ENCODE measurements at regions not wholly inside any gene's neighbourhood (a gene's known extent, or its start where the extent isn't known, plus 50 kb on each side); places are given as distances from the start of the nearest gene placed in this dataset.

DNA sequence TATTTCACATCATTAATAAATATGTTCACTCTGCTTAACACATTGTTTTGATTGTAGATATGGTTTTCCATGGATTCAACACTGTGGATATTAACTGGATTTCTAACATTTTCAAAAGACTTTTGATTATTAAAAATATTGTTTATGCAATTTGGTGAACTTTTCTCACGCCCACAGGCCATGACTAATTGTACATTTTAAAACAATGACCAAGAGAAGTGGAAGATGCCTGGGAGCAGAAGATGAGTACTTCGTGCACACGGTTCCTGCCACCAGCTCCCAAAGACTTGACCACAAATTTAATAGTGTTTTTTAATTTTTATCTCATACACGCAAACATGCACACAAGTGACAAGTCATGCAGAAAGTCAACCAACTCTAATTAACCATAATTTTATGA, 451.0 kb upstream of the ADARB2 start:
- WGBS (ENCODE audit: extremely low coverage, insufficient read length, low lambda C conversion rate): no CpG with 5 or more reads among the region's 4 CpGs

More for the DNA sequence above, 451.0 kb upstream of the ADARB2 start:
- Histone ChIP-seq H3K23me2 (ENCODE audit: insufficient read length, low read depth, low read length, poor library complexity, severe bottlenecking) (no peaks in the 10 kb centered on the region), H4K5ac (ENCODE audit: insufficient read length, low read depth, low read length) (no peak overlapping the region), H3K14ac (ENCODE audit: insufficient read depth, low read length) (no peak overlapping the region), H4K91ac (ENCODE audit: insufficient read length, low read depth, low read length) (no peak overlapping the region), H2BK15ac (ENCODE audit: low read depth, low read length) (no peak overlapping the region), H3K4me2 (ENCODE audit: insufficient read depth, insufficient read length, low read length) (no peak overlapping the region), H2BK120ac (ENCODE audit: low read depth, low read length, poor library complexity, severe bottlenecking) (no peak overlapping the region), H2BK20ac (ENCODE audit: low read depth, low read length, poor library complexity, severe bottlenecking) (no peak overlapping the region), H3K23ac (ENCODE audit: insufficient read length, low read depth, low read length) (no peak overlapping the region), H2AK5ac (ENCODE audit: insufficient read length, low read length) (no peak overlapping the region), H3K9ac (ENCODE audit: extremely low read depth, insufficient read length, low read length) (no peak overlapping the region), H4K20me1 (ENCODE audit: control insufficient read depth, insufficient read depth, insufficient read length) (no peaks in the 10 kb centered on the region), H3K4ac (ENCODE audit: low read depth, low read length) (no peak overlapping the region), H3K18ac (ENCODE audit: insufficient read length, low read depth, low read length) (no peak overlapping the region), H2AFZ (ENCODE audit: low read length) (no peak overlapping the region), H3T11ph (ENCODE audit: low read length) (no peak overlapping the region), H3K27me3 (ENCODE audit: insufficient read depth, low read length) (no peaks in the 10 kb centered on the region), H3K79me2 (ENCODE audit: insufficient read depth, low read length) (no peaks in the 10 kb centered on the region), H3K79me1 (ENCODE audit: insufficient read depth, low read depth, low read length, poor library complexity, severe bottlenecking) (no peaks in the 10 kb centered on the region), H3K56ac (ENCODE audit: insufficient read length, low read depth, low read length) (no peak overlapping the region), H3K9me3 (ENCODE audit: control insufficient read depth, low read depth, low read length) (no peaks in the 10 kb centered on the region), H4K8ac (replicated peaks; ENCODE audit: insufficient read length, low read depth, low read length) (no peak overlapping the region), H2BK12ac (ENCODE audit: insufficient read length, low read depth, low read length) (no peak overlapping the region), H3K4me1 (ENCODE audit: insufficient read depth, low read length) (no peaks in the 10 kb centered on the region; the same call in 1 of the 2 replicates), H2BK5ac (ENCODE audit: insufficient read length, low read length) (no peak overlapping the region), H3K27ac (ENCODE audit: insufficient read length, low read depth, low read length) (no peak overlapping the region)
- Mint-ChIP-seq H3K27me3 (ENCODE audit: low read depth) (peaks cover under 1% of the 10 kb centered on the region; the same call in 1 of the 2 replicates), H3K4me1 (peaks cover 5 to 8% of the 10 kb centered on the region in 2 experiments; a peak in 3 of 4 replicates), H3K4me3 (no peak overlapping the region), H3K36me3 (ENCODE audit: insufficient read depth in 1 of 3, low read depth in 3 of 3) (peaks cover 3 to 18% (median 9%) of the 10 kb centered on the region in 3 experiments), H3K9me3 (peaks cover 13% of the 10 kb centered on the region in 2 experiments; a peak in 3 of 5 replicates), H3K27ac (no peak overlapping the region)
- TF ChIP-seq CTCF (conservative IDR thresholded peaks at IDR 0.05): no peak
- no peak for DNase-seq
